GM12891 (cell line): ENCODE measurements at regions not wholly inside any gene's neighbourhood (a gene's known extent, or its start where the extent isn't known, plus 50 kb on each side); places are given as distances from the start of the nearest gene placed in this dataset.

Experiments used
- POLR2A ChIP-seq: IDR thresholded peaks from 2 replicates; pipeline ENCODE4 v1.6.1; 2011; ENCODE audit warnings: low read depth, low read length, control low read depth
- POLR2AphosphoS5 ChIP-seq: IDR thresholded peaks from 2 replicates; pipeline ENCODE4 v1.6.1; 2011; ENCODE audit warnings: low read depth, low read length, control low read depth
- TAF1 ChIP-seq: IDR thresholded peaks from 2 replicates; pipeline ENCODE4 v1.6.1; 2011; ENCODE audit warnings: low read depth, low read length, control low read depth

DNA sequence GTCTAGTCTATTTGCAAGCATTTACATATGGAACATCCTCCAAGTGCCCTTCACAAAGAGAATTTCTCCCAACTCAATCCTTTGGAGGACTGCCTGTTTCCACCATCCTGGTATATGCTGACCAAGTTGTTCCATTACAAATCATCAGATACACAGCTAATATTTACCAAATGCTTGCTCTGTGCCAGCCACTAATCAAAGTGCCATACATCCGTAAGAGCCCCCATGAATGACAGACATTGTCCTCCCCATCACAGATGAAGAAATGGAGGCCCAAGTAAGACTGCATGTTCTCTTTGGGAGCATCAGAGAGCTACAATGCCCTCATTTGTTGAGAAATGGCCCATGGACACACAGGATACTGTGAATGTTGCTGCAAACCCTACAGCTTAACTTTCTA lies 130.0 kb upstream of the BACE2 start:
- TF ChIP-seq POLR2AphosphoS5, result no peak
- TF ChIP-seq TAF1, result no peak
- no peak for TF ChIP-seq POLR2A
